HCT116 (cell line): ENCODE measurements at regions not wholly inside any gene's neighbourhood (a gene's known extent, or its start where the extent isn't known, plus 50 kb on each side); places are given as distances from the start of the nearest gene placed in this dataset.

ENCODE experiments used
- ATF3 ChIP-seq: IDR thresholded peaks from 2 replicates; pipeline ENCODE4 v1.6.1; 2012
- CEBPB ChIP-seq: IDR thresholded peaks from 2 replicates; pipeline ENCODE4 v1.6.1; 2012; ENCODE audit warnings: low read depth
- CTCF ChIP-seq, 3 experiments: fragments of 200-600 bp in 1 of 3; sonication (generic) in 1 of 3; IDR thresholded peaks in 2 of 3; conservative IDR thresholded peaks in 1 of 3; 2 replicates each; pipeline ENCODE4 v1.5.1; 2012 to 2017; ENCODE audit warnings: low read depth in 2 of 3, low read length in 2 of 3, antibody characterized with exemption in 1 of 3, borderline replicate concordance in 1 of 3, control low read depth in 1 of 3, mild to moderate bottlenecking in 1 of 3, mixed read lengths in 1 of 3, mixed run types in 1 of 3, moderate library complexity in 1 of 3; ENCODE audit not compliant: insufficient read depth in 1 of 3
- EZH2 ChIP-seq: fragments of 200-600 bp; sonication (generic); IDR thresholded peaks from 2 replicates; pipeline ENCODE4 v1.6.1; 2017; ENCODE audit warnings: antibody characterized with exemption, mixed run types
- EZH2phosphoT487 ChIP-seq: fragments of 200-600 bp; IDR thresholded peaks from 2 replicates; pipeline ENCODE4 v1.6.1; 2018; ENCODE audit warnings: antibody characterized with exemption, borderline replicate concordance
- JUND ChIP-seq: IDR thresholded peaks from 2 replicates; pipeline ENCODE4 v1.6.1; 2012
- POLR2A ChIP-seq: IDR thresholded peaks from 2 replicates; pipeline ENCODE4 v1.7.0; 2011; ENCODE audit warnings: borderline replicate concordance; ENCODE audit not compliant: insufficient read depth, insufficient read length; ENCODE audit errors: extremely low read depth
- POLR2AphosphoS5 ChIP-seq: IDR thresholded peaks from 2 replicates; pipeline ENCODE4 v1.6.1; 2011; ENCODE audit warnings: mild to moderate bottlenecking, low read depth, low read length, moderate library complexity
- RAD21 ChIP-seq: IDR thresholded peaks from 2 replicates; pipeline ENCODE4 v1.6.1; 2012; ENCODE audit warnings: low read depth, mild to moderate bottlenecking
- SP1 ChIP-seq: IDR thresholded peaks from 2 replicates; pipeline ENCODE4 v1.6.1; 2012; ENCODE audit warnings: low read depth
- YY1 ChIP-seq: IDR thresholded peaks from 2 replicates; pipeline ENCODE4 v1.6.1; 2011; ENCODE audit warnings: low read length, low read depth, moderate library complexity, mild to moderate bottlenecking; ENCODE audit not compliant: insufficient replicate concordance; ENCODE audit errors: extremely low read depth
- ZNF274 ChIP-seq: fragments of 200-500 bp; sonication (Bioruptor generic); IDR thresholded peaks from 2 replicates; pipeline ENCODE4 v1.6.1; 2014; ENCODE audit warnings: mild to moderate bottlenecking, low read depth, low read length, inconsistent platforms
- TF ChIP-seq, protein P1 (sequence below): IDR thresholded peaks from 2 replicates; pipeline ENCODE4 v1.6.1; 2012; ENCODE audit warnings: low read depth
- TF ChIP-seq, protein P2 (sequence below): IDR thresholded peaks from 2 replicates; pipeline ENCODE4 v1.6.1; 2012

DNA sequence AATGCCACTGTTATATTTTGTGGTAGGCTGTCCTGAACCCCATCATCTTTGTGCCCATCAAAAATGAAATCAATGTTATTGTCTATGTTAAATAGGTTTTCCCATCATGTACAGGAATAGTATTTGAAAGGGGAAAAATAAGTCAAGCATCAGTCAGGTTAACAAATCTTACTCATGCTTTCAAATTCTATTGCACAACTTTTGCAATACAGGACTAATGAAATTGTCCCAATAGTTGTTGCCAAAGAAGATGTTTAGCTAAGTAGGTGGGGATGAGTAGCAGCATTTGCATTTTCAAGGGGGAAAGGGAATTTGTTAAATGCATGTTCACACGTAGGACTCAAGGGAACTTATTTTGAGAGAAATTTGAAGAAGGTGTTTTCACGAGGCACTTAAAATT is 962.1 kb downstream of the JRKL start:
- TF ChIP-seq CTCF (IDR thresholded peaks at IDR 0.05 in 2 of 3, conservative IDR thresholded peaks at IDR 0.05 in 1 of 3; ENCODE audit: borderline replicate concordance in 1 of 3, insufficient read depth in 1 of 3, low read depth in 2 of 3, low read length in 2 of 3) (no peak), EZH2 (no peak), CEBPB (no peak), ATF3 (no peak), YY1 (no peak), RAD21 (no peak), POLR2A (no peak), ZNF274 (no peak), POLR2AphosphoS5 (no peak), SP1 (no peak), JUND (no peak), EZH2phosphoT487 (no peak)
- TF ChIP-seq, protein P1, sequence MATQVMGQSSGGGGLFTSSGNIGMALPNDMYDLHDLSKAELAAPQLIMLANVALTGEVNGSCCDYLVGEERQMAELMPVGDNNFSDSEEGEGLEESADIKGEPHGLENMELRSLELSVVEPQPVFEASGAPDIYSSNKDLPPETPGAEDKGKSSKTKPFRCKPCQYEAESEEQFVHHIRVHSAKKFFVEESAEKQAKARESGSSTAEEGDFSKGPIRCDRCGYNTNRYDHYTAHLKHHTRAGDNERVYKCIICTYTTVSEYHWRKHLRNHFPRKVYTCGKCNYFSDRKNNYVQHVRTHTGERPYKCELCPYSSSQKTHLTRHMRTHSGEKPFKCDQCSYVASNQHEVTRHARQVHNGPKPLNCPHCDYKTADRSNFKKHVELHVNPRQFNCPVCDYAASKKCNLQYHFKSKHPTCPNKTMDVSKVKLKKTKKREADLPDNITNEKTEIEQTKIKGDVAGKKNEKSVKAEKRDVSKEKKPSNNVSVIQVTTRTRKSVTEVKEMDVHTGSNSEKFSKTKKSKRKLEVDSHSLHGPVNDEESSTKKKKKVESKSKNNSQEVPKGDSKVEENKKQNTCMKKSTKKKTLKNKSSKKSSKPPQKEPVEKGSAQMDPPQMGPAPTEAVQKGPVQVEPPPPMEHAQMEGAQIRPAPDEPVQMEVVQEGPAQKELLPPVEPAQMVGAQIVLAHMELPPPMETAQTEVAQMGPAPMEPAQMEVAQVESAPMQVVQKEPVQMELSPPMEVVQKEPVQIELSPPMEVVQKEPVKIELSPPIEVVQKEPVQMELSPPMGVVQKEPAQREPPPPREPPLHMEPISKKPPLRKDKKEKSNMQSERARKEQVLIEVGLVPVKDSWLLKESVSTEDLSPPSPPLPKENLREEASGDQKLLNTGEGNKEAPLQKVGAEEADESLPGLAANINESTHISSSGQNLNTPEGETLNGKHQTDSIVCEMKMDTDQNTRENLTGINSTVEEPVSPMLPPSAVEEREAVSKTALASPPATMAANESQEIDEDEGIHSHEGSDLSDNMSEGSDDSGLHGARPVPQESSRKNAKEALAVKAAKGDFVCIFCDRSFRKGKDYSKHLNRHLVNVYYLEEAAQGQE, result no peak
- TF ChIP-seq, protein P2, sequence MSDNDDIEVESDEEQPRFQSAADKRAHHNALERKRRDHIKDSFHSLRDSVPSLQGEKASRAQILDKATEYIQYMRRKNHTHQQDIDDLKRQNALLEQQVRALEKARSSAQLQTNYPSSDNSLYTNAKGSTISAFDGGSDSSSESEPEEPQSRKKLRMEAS, result no peak
